IPS-18c (cell line): ENCODE measurements at regions not wholly inside any gene's neighbourhood (a gene's known extent, or its start where the extent isn't known, plus 50 kb on each side); places are given as distances from the start of the nearest gene placed in this dataset.
"Not testable (repeated sequence)": the region's sequence is repeated elsewhere in the genome, so short reads cannot be mapped to it uniquely, and the experiment has no call there.

ENCODE experiments used
- H3K4me3 ChIP-seq: 2 replicates; pipeline ENCODE4 v1.7.0; 2013; ENCODE audit warnings: low read depth, mild to moderate bottlenecking, low read length, moderate library complexity; ENCODE audit not compliant: insufficient read depth
- H3K9me3 ChIP-seq: one replicate; pipeline ENCODE4 v1.6.1; 2013; ENCODE audit warnings: mild to moderate bottlenecking, low read length, moderate library complexity; ENCODE audit not compliant: control insufficient read depth, insufficient read depth

- Histone ChIP-seq H3K4me3 (no peak overlapping the region), H3K9me3 (no peaks in the 10 kb centered on the region)
These were observed 242.5 kb upstream of the TMPRSS15 start for GRCh38 chr21:18646116-18646515.

- no peaks in the 10 kb centered on the region for H3K9me3 ChIP-seq
- H3K4me3 ChIP-seq: no peak overlapping the region
These were observed 252.3 kb upstream of the TMPRSS15 start for GRCh38 chr21:18655931-18656330.

GRCh38 chr21:18661842-18662241 is 258.3 kb upstream of the TMPRSS15 start:
- Histone ChIP-seq H3K9me3 (no peaks in the 10 kb centered on the region), H3K4me3 (no peak overlapping the region)

- no peaks in the 10 kb centered on the region for H3K9me3 ChIP-seq
- no peak overlapping the region for H3K4me3 ChIP-seq
These were observed 260.1 kb upstream of the TMPRSS15 start for GRCh38 chr21:18663663-18664062.

- Histone ChIP-seq H3K4me3 (no peak overlapping the region), H3K9me3 (no peaks in the 10 kb centered on the region)
These were observed 263.1 kb upstream of the TMPRSS15 start for GRCh38 chr21:18666725-18667124.

- Histone ChIP-seq H3K9me3 (no peaks in the 10 kb centered on the region), H3K4me3 (no peak overlapping the region)
These were observed 270.2 kb upstream of the TMPRSS15 start for GRCh38 chr21:18673789-18674188.

- no peak overlapping the region for H3K4me3 ChIP-seq
These were observed 274.0 kb upstream of the TMPRSS15 start for GRCh38 chr21:18677632-18678031.

GRCh38 chr21:18705971-18706370 is 302.4 kb upstream of the TMPRSS15 start:
- no peaks in the 10 kb centered on the region for H3K9me3 ChIP-seq

More at GRCh38 chr21:18677632-18678031, 274.0 kb upstream of the TMPRSS15 start:
- H3K9me3 ChIP-seq: no peaks in the 10 kb centered on the region

GRCh38 chr21:18711662-18712061 is 308.1 kb upstream of the TMPRSS15 start:
- Histone ChIP-seq H3K4me3 (no peak overlapping the region), H3K9me3 (peaks cover 2% of the 10 kb centered on the region)

More at GRCh38 chr21:18705971-18706370, 302.4 kb upstream of the TMPRSS15 start:
- H3K4me3 ChIP-seq: no peak overlapping the region

GRCh38 chr21:18715606-18716005 is 312.0 kb upstream of the TMPRSS15 start:
- Histone ChIP-seq H3K4me3 (no peak overlapping the region), H3K9me3 (peaks cover 2% of the 10 kb centered on the region)

GRCh38 chr21:18716578-18717138 is 313.1 kb upstream of the TMPRSS15 start:
- H3K4me3 ChIP-seq: no peak overlapping the region
- H3K9me3 ChIP-seq: peaks cover 2% of the 10 kb centered on the region

GRCh38 chr21:18722193-18722592 is 318.6 kb upstream of the TMPRSS15 start:
- Histone ChIP-seq H3K4me3 (no peak overlapping the region), H3K9me3 (no peaks in the 10 kb centered on the region)

- no peak overlapping the region for H3K4me3 ChIP-seq
- no peaks in the 10 kb centered on the region for H3K9me3 ChIP-seq
These were observed 319.6 kb upstream of the TMPRSS15 start for GRCh38 chr21:18723171-18723570.

GRCh38 chr21:18725653-18726052 is 322.1 kb upstream of the TMPRSS15 start:
- H3K4me3 ChIP-seq: no peak overlapping the region
- H3K9me3 ChIP-seq: no peaks in the 10 kb centered on the region

- Histone ChIP-seq H3K4me3 (no peak overlapping the region), H3K9me3 (no peaks in the 10 kb centered on the region)
These were observed 338.4 kb upstream of the TMPRSS15 start for GRCh38 chr21:18741954-18742353.

- no peak overlapping the region for H3K4me3 ChIP-seq
- no peaks in the 10 kb centered on the region for H3K9me3 ChIP-seq
These were observed 339.9 kb upstream of the TMPRSS15 start for GRCh38 chr21:18743531-18743930.

GRCh38 chr21:18744840-18745239 is 341.3 kb upstream of the TMPRSS15 start:
- Histone ChIP-seq H3K9me3 (no peaks in the 10 kb centered on the region), H3K4me3 (no peak overlapping the region)

- not testable (repeated sequence) for H3K9me3 ChIP-seq, H3K4me3 ChIP-seq
These were observed 349.3 kb upstream of the TMPRSS15 start for GRCh38 chr21:18752894-18753293.

GRCh38 chr21:18756272-18756671 is 352.7 kb upstream of the TMPRSS15 start:
- not testable (repeated sequence) for H3K9me3 ChIP-seq, H3K4me3 ChIP-seq
